ENCODE measurements at regions not wholly inside any gene's neighbourhood (a gene's known extent, or its start where the extent isn't known, plus 50 kb on each side); places are given as distances from the start of the nearest gene placed in this dataset.

GRCh38 chr3:10555263-10555662 lies 49.9 kb upstream of the ATP2B2 start:
- no peak for DNase-seq (ENCODE audit: low read depth)

GRCh38 chr3:10556312-10556711 lies 50.9 kb upstream of the ATP2B2 start:
- no peak for DNase-seq (ENCODE audit: low read depth)

GRCh38 chr3:10557250-10557649 lies 51.9 kb upstream of the ATP2B2 start:
- DNase-seq (ENCODE audit: low read depth), result no peak

- DNase-seq (ENCODE audit: low read depth), result peak; percentile 97
Observed at GRCh38 chr3:10557781-10558373, 52.5 kb upstream of the ATP2B2 start.

- no peak for DNase-seq (ENCODE audit: low read depth)
Observed at GRCh38 chr3:10558736-10559135, 53.4 kb upstream of the ATP2B2 start.

GRCh38 chr3:10560060-10560861 lies 54.9 kb upstream of the ATP2B2 start:
- no peak for DNase-seq (ENCODE audit: low read depth)

GRCh38 chr3:10561162-10561945 lies 56.0 kb upstream of the ATP2B2 start:
- no peak for DNase-seq (ENCODE audit: low read depth)

GRCh38 chr3:10561946-10562560 lies 56.7 kb upstream of the ATP2B2 start:
- DNase-seq (ENCODE audit: low read depth), result no peak

GRCh38 chr3:10563396-10563795 lies 58.0 kb upstream of the ATP2B2 start:
- DNase-seq (ENCODE audit: low read depth), result no peak

GRCh38 chr3:10565814-10566213 lies 60.4 kb upstream of the ATP2B2 start:
- DNase-seq (ENCODE audit: low read depth), result no peak

- DNase-seq (ENCODE audit: low read depth), result no peak
Observed at GRCh38 chr3:10566451-10566850, 61.1 kb upstream of the ATP2B2 start.

- peak; percentile 21 for DNase-seq (ENCODE audit: low read depth)
Observed at GRCh38 chr3:10568549-10568948, 63.2 kb upstream of the ATP2B2 start.

GRCh38 chr3:10570196-10570946 lies 65.0 kb upstream of the ATP2B2 start:
- DNase-seq (ENCODE audit: low read depth), result peak; percentile 46

GRCh38 chr3:10574101-10574620 lies 68.8 kb upstream of the ATP2B2 start:
- DNase-seq (ENCODE audit: low read depth), result no peak

GRCh38 chr3:10575601-10576160 lies 70.3 kb upstream of the ATP2B2 start:
- DNase-seq (ENCODE audit: low read depth), result no peak

GRCh38 chr3:10577486-10577885 lies 72.1 kb upstream of the ATP2B2 start:
- no peak for DNase-seq (ENCODE audit: low read depth)

GRCh38 chr3:10580426-10580825 lies 75.0 kb upstream of the ATP2B2 start:
- no peak for DNase-seq (ENCODE audit: low read depth)

GRCh38 chr3:10581251-10581650 lies 75.9 kb upstream of the ATP2B2 start:
- peak; percentile 44 for DNase-seq (ENCODE audit: low read depth)

GRCh38 chr3:10581716-10582115 lies 76.3 kb upstream of the ATP2B2 start:
- DNase-seq (ENCODE audit: low read depth), result no peak

GRCh38 chr3:10582733-10583132 lies 77.3 kb upstream of the ATP2B2 start:
- no peak for DNase-seq (ENCODE audit: low read depth)

All from RPMI7951 (cell line).